Panc1 (cell line): ENCODE measurements at regions not wholly inside any gene's neighbourhood (a gene's known extent, or its start where the extent isn't known, plus 50 kb on each side); places are given as distances from the start of the nearest gene placed in this dataset.

ENCODE experiments used
- ATAC-seq: fragments of 200-7000 bp; cut with Tn5 transposase; 2 replicates; pipeline ENCODE4 v1.9.1; 2020; ENCODE audit warnings: mild to moderate bottlenecking, moderate library complexity
- BruUV-seq: library from RNA; stranded (reverse); fragments of 400-500 nt; replicated peaks from 2 replicates; lab custom pipeline; 2021; lab: Mats Ljungman, UMichigan
- CTCF ChIA-PET: fragments of 300-600 bp; sonication (Branson Sonifier 250); formaldehyde crosslinking; loops from one replicate; lab custom pipeline; 2022; ENCODE audit warnings: antibody characterized with exemption; lab: Charles Lee
- POLR2A ChIA-PET: fragments of 300-600 bp; sonication (Branson Sonifier 250); formaldehyde crosslinking; loops from one replicate; lab custom pipeline; 2022; ENCODE audit warnings: antibody characterized with exemption; lab: Charles Lee
- DNase-seq: peaks from one replicate; pipeline ENCODE4 v3.0.0-alpha.2; 2010; ENCODE audit warnings: low read depth, low spot score
- H3K27ac ChIP-seq: 2 replicates; pipeline ENCODE4 v1.5.1; 2011; ENCODE audit warnings: mild to moderate bottlenecking, low read length, inconsistent platforms
- H3K27me3 ChIP-seq: fragments of 200-500 bp; sonication (Bioruptor generic); 2 replicates; pipeline ENCODE4 v1.6.0; 2014; ENCODE audit warnings: low read length, inconsistent platforms; ENCODE audit not compliant: control insufficient read depth, insufficient read depth
- H3K36me3 ChIP-seq: fragments of 200-500 bp; sonication (Bioruptor generic); 2 replicates; pipeline ENCODE4 v1.5.1; 2014; ENCODE audit warnings: inconsistent platforms, mild to moderate bottlenecking, low read length, moderate library complexity; ENCODE audit not compliant: control insufficient read depth, insufficient read depth
- H3K4me1 ChIP-seq: 2 replicates; pipeline ENCODE4 v1.5.1; 2011; ENCODE audit warnings: inconsistent platforms, mild to moderate bottlenecking, low read length, moderate library complexity; ENCODE audit not compliant: control insufficient read depth, insufficient read depth
- H3K4me3 ChIP-seq, 2 experiments: 2 replicates each; pipeline ENCODE4 v1.5.1; 2011 to 2012; ENCODE audit warnings: low read depth in 2 of 2, low read length in 2 of 2, mild to moderate bottlenecking in 2 of 2, inconsistent platforms in 1 of 2, moderate library complexity in 1 of 2
- H3K9me3 ChIP-seq: fragments of 200-500 bp; sonication (Bioruptor generic); 2 replicates; pipeline ENCODE4 v1.5.1; 2014; ENCODE audit warnings: low read depth, mild to moderate bottlenecking, inconsistent platforms, low read length, moderate library complexity; ENCODE audit not compliant: control insufficient read depth, insufficient read depth
- CTCF ChIP-seq: fragments of 450-650 bp; IDR thresholded peaks from 2 replicates; pipeline ENCODE4 v1.5.1; 2017; ENCODE audit warnings: mild to moderate bottlenecking
- POLR2AphosphoS5 ChIP-seq: IDR thresholded peaks from 2 replicates; pipeline ENCODE4 v1.6.1; 2012; ENCODE audit warnings: mild to moderate bottlenecking, low read depth, low read length, moderate library complexity
- REST ChIP-seq, 2 experiments: IDR thresholded peaks; 2 replicates each; pipeline ENCODE4 v1.6.1; 2011 to 2012; ENCODE audit warnings: low read depth in 2 of 2, control low read depth in 1 of 2, low read length in 1 of 2, mild to moderate bottlenecking in 1 of 2, moderate library complexity in 1 of 2; ENCODE audit not compliant: insufficient read depth in 1 of 2
- SIN3A ChIP-seq: IDR thresholded peaks from 2 replicates; pipeline ENCODE4 v1.6.1; 2012; ENCODE audit warnings: low read depth, mild to moderate bottlenecking, low read length, moderate library complexity, borderline replicate concordance; ENCODE audit not compliant: insufficient read depth
- TCF7L2 ChIP-seq: IDR thresholded peaks from 2 replicates; pipeline ENCODE4 v1.6.1; 2011; ENCODE audit warnings: mild to moderate bottlenecking, low read depth, low read length, inconsistent platforms
- in situ Hi-C: cut with HindIII; loops from 2 replicates; pipeline ENCODE4 v1.10.0; 2016; ENCODE audit warnings: low sequenced_read_pairs, low pct_unique_long_range_greater_than_20kb
- intact Hi-C: fragments of 100-400 bp; cut with micrococcal nuclease; formaldehyde crosslinking; loops from one replicate; pipeline ENCODE4 v1.10.0; 2022; ENCODE audit not compliant: unreplicated experiment

GRCh38 chr4:14465507-14465906 is 536.8 kb upstream of the CPEB2 start:
- in situ Hi-C loops (no loop called here), intact Hi-C loops (no loop called here)
- ChIA-PET CTCF (no interaction called here), POLR2A (no interaction called here)
- Histone ChIP-seq H3K4me3 (no peak overlapping the region), H3K4me1 (no peaks in the 10 kb centered on the region), H3K27ac (no peak overlapping the region), H3K9me3 (no peaks in the 10 kb centered on the region), H3K27me3 (no peaks in the 10 kb centered on the region), H3K36me3 (no peaks in the 10 kb centered on the region)
- ATAC-seq (no peak), DNase-seq (no peak)
- TF ChIP-seq TCF7L2 (no peak), SIN3A (no peak), POLR2AphosphoS5 (no peak), CTCF (no peak), REST (IDR thresholded peaks at IDR 0.05; ENCODE audit: insufficient read depth in 1 of 2, low read depth in 2 of 2, low read length in 1 of 2) (no peak)
- BruUV-seq, result no TSS peak

GRCh38 chr4:14478504-14478903 is 523.8 kb upstream of the CPEB2 start:
- no TSS peak for BruUV-seq
- Histone ChIP-seq H3K27ac (no peak overlapping the region), H3K36me3 (no peaks in the 10 kb centered on the region), H3K9me3 (no peaks in the 10 kb centered on the region), H3K4me1 (no peaks in the 10 kb centered on the region), H3K27me3 (no peaks in the 10 kb centered on the region), H3K4me3 (no peak overlapping the region)
- ChIA-PET CTCF (no interaction called here), POLR2A (no interaction called here)
- ATAC-seq (no peak), DNase-seq (no peak)
- TF ChIP-seq REST (IDR thresholded peaks at IDR 0.05; ENCODE audit: insufficient read depth in 1 of 2, low read depth in 2 of 2, low read length in 1 of 2), result no peak
- no peak for TF ChIP-seq SIN3A
- TF ChIP-seq CTCF, result no peak
- no peak for TF ChIP-seq POLR2AphosphoS5
- no peak for TF ChIP-seq TCF7L2
- in situ Hi-C loops, result no loop called here
- intact Hi-C loops, result no loop called here
